HS-5 (cell line): ENCODE measurements at regions not wholly inside any gene's neighbourhood (a gene's known extent, or its start where the extent isn't known, plus 50 kb on each side); places are given as distances from the start of the nearest gene placed in this dataset.
"Not testable (repeated sequence)": the region's sequence is repeated elsewhere in the genome, so short reads cannot be mapped to it uniquely, and the experiment has no call there.

Source experiments
- DNase-seq: peaks from one replicate; pipeline ENCODE4 v3.0.0-alpha.2; 2012; ENCODE audit warnings: low read depth

- DNase-seq, result not testable (repeated sequence)
These were observed 409.2 kb downstream of the ALG10 start for GRCh38 chr12:34431509-34431908.
